ENCODE measurements at regions not wholly inside any gene's neighbourhood (a gene's known extent, or its start where the extent isn't known, plus 50 kb on each side); places are given as distances from the start of the nearest gene placed in this dataset.

- no peak for DNase-seq (ENCODE audit: low read depth)
Measured at GRCh38 chr1:55289042-55289441, 73.9 kb upstream of the USP24 start.

- DNase-seq (ENCODE audit: low read depth), result no peak
Measured at GRCh38 chr1:55288245-55288644, 73.1 kb upstream of the USP24 start.

DNA sequence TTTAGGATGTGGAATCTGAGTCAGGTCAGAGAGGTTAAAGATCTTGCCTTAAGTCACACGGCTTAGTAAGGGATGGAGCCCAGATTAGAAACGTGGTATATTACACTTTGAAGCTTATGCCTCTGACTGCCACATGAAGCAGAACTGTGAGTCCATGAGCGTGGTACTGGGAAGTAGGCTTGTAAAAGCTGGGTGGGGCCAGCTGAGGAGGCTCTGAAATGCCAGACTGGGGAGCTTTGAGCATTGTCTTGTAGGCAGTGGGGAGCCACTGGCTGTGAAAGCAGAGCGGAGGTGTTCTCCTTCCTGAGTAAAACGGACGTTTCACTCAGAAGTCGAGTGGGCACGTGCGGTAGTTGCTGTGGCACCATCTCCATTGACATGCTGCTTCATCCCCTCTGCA is 72.6 kb upstream of the USP24 start:
- DNase-seq (ENCODE audit: low read depth), result no peak

- no peak for DNase-seq (ENCODE audit: low read depth)
Measured at GRCh38 chr1:55286856-55287602, 71.9 kb upstream of the USP24 start.

GRCh38 chr1:55285834-55286233 is 70.7 kb upstream of the USP24 start:
- no peak for DNase-seq (ENCODE audit: low read depth)

GRCh38 chr1:55284856-55285255 is 69.7 kb upstream of the USP24 start:
- DNase-seq (ENCODE audit: low read depth), result no peak

DNA sequence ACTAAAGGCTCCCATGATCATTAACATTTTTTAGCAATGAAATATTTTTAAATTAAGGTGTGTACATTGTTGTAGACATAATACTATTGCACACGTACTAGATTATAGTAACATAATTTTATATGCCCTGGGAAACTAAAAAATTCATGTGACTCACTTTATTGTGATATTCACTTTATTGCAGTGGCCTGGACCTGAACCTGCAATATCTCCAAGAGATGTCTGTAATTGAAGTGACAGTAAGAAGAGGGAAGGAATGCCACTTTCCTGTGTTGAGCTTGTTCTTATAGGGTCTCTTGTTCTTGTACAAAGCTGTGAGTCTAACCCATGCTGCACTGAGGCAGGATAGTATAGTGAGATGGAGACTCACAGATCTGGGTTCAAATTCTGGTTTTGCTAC is 66.9 kb upstream of the USP24 start:
- no peak for DNase-seq (ENCODE audit: low read depth)

DNA sequence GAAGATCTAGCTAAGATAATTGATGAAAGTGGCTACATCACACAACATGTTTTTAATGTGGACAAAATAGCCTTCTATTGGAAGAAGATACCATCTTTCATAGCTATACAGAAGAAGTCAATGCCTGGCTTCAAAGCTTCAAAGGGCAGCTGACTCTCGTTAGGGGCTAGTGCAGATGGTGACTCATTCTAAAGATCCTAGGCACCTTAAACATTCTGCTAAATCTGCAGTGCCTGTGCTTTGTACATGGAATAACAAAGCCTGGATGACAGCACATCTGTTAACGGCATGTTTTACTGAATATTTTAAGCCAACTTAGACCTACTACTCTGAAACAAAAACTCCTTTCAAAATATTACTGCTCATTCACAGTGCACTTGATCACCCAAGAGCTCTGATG is 65.6 kb upstream of the USP24 start:
- DNase-seq (ENCODE audit: low read depth), result no peak

DNA sequence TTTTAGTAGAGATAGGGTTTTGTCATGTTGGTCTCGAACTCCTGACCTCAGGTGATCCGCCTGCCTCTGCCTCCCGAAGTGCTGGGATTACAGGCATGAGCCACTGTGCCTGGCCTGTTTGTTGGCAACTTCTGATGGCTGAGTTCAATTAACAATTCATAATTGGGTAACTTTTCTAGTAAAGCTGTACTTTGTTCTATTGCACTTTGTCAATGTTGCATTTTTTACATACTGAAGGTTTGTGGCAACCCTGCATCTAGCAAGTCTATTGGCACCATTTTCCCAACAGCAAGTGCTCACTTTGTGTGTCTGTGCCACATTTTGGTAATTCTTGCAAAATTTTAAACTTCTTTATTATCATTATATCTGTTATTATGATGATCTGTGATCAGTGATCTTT is 64.5 kb upstream of the USP24 start:
- DNase-seq (ENCODE audit: low read depth), result no peak

DNA sequence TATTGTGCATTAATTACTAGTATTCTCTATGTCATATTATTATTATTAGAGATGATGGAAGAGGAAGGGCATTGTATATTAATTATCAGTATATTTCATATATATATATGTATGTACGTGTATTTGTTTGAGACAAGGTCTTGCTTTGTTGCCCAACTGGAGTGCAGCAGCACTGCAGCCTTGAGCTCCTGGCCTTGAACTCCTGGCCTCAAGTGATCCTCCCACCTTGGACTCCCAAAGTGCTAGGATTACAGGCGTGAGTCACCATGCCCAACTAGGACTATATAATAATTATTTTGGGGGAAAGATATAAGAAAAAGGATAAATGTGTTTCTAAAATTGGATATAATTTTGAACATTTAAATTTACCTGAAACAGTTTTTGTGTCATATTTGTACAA is 63.2 kb upstream of the USP24 start:
- no peak for DNase-seq (ENCODE audit: low read depth)

DNA sequence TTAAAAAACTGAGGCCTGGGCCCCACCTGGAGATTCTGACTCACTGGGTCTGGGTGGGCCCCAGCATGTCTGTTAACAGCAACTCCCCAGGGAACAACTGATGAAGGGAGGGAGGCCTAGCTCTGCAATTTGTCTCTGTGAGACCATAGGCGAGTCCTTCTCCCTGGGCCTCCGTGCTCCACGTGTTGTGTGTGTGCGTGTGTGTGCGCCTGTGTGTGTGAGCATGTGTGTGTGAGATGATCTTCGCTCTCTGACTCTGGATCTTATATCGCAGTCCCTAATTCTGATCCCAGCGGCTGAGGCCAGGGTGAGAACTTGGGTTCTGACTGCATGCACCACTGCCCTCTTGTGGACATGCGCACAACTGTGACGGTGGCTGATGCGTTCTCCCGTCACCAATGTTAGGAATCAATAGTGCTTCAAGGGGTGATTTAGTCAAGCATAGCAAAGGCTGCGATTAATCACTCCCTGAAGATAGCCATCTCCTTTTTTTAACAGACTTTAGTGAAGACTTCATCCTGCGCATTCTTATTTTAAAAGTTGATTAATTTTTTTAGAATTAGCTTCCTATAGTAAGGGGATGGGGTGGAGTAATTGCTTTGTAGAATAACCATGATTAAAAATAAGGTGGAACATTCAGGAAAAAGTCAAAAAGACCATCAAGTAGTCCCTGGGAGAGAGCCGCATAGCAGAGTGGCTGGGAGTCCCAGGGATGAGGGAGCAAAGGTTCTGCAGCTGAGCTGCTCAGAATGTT is 62.4 kb upstream of the USP24 start:
- DNase-seq (ENCODE audit: low read depth), result peak; percentile 62

DNA sequence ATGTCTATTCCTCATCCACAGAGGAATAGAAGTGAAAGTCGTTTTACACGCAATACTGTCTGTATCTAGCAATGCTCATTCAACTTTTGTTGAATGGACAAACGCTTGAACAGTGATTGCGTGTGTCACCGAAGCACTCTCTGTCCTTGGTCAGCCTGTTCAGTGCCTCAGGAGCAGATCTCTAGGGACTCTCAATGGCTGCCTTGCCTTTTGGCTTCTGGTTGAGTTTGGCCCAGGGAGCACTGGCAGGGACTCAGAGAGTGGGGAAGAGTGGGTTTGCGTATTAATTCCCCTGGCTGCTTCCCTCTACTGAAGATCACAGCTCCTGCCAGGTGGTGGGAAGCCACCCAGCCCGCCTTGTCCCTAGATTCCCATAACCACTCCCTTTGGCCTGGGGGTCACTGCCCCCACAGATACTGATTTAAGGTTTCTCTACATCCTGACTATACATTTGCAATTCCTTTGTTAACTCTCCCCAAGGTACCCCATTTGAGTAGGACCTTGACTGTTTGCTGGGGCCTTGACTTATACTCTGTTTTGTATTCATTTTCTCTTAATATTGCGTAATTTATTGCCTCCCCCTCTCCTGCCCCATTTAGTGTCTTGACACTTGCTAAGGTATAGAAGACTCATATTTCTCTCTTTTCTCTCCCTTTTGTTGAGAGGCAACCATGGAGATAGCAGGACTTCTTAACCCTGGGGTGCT is 61.7 kb upstream of the USP24 start:
- no peak for DNase-seq (ENCODE audit: low read depth)

GRCh38 chr1:55275941-55276341 is 60.8 kb upstream of the USP24 start:
- no peak for DNase-seq (ENCODE audit: low read depth)

DNA sequence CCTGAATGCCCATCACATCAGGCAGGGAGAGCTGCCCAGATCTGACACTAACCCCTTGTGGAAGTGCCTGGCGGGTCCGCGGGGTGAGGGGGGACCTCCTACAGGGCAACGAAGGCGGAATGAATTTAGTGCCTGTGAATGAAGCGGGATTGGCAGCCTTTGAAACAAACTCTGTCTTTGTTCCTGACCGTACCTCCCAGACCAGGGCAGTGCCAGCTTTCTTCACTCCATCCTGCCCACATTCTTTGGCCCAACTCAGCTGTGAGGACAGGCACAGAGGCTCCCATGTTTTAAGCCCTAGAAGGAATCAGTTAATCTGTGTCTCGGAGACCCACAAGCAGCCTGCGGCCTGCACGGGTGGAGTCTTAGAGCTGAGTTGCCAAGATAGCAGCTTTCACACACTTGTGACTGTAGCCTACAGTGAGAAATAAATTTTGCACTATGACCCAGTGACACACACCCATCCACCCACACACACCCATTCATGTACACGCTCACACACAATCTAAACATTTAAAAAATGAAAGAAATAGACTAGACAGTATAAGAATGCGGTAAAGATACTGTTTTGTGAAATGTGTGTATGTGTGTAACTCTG is 60.1 kb upstream of the USP24 start:
- DNase-seq (ENCODE audit: low read depth), result no peak

DNA sequence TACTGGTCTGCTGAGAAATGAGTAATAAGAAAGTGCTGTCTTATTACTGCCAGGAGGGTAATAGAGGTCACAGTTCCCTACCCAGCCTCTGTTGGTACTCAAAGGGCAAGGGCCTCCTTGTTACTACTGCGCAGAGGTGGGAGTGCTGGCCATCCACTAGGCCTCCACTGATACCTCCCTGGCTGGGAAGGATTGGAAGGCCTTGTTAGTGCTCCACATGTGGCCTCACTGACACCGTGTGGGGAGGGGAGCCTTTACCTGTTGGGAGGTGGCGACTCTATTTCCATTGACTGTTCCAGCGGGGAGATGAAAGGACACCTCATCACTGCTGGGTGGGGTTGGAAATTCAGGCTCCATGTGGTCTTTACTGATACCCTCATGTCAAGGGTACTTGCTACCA is 57.8 kb upstream of the USP24 start:
- DNase-seq (ENCODE audit: low read depth), result no peak
